GM23248 (cell line): ENCODE measurements at regions not wholly inside any gene's neighbourhood (a gene's known extent, or its start where the extent isn't known, plus 50 kb on each side); places are given as distances from the start of the nearest gene placed in this dataset.

Source experiments
- EZH2 ChIP-seq: fragments of 200-600 bp; sonication (generic); IDR thresholded peaks from 2 replicates; pipeline ENCODE4 v1.6.1; 2018; ENCODE audit warnings: antibody characterized with exemption, mild to moderate bottlenecking; ENCODE audit not compliant: insufficient read depth, poor library complexity, severe bottlenecking
- EZH2phosphoT487 ChIP-seq: fragments of 200-600 bp; sonication (generic); IDR thresholded peaks from 2 replicates; pipeline ENCODE4 v1.6.1; 2018; ENCODE audit warnings: antibody characterized with exemption, moderate library complexity, mild to moderate bottlenecking, low read depth; ENCODE audit not compliant: insufficient read depth

- no peak for TF ChIP-seq EZH2
- TF ChIP-seq EZH2phosphoT487, result no peak
Measured at GRCh38 chr18:37935086-37935485, 369.5 kb upstream of the CELF4 start.
